Epithelial cell of esophagus (primary cell): ENCODE measurements at regions not wholly inside any gene's neighbourhood (a gene's known extent, or its start where the extent isn't known, plus 50 kb on each side); places are given as distances from the start of the nearest gene placed in this dataset.

ENCODE experiments used
- DNase-seq: peaks from one replicate; pipeline ENCODE4 v3.0.0; 2010; ENCODE audit warnings: low read depth
- H3K4me3 ChIP-seq: 2 replicates; pipeline ENCODE4 v1.5.1; 2011; ENCODE audit warnings: mild to moderate bottlenecking, low read length, control low read depth
- TF ChIP-seq, protein P1 (sequence below): IDR thresholded peaks from 2 replicates; pipeline ENCODE4 v1.5.1; 2011; ENCODE audit warnings: low read depth, mild to moderate bottlenecking, low read length, control low read depth, inconsistent platforms; ENCODE audit not compliant: insufficient read depth; ENCODE audit errors: missing control alignments

DNA sequence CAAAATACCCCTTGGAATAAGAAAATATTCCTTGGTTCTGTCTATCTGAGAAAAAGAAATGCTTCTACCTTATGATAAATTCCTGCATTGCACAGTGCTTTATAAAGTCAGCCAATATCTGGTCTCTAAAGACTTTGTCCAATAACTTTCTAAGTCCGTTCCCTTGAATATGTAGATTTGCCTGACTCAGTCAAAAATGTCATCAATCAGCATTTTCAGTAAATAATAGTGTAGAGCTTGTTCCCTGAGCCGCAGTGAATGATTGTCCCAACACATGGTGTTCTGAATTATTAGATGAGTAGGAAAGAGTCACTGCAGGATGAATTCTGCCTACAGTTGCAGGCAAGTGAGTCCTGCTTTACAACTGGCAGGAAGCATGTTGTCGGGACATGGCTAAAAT lies 316.8 kb upstream of the RBMS1 start:
- H3K4me3 ChIP-seq = no peak overlapping the region
- TF ChIP-seq, protein P1, sequence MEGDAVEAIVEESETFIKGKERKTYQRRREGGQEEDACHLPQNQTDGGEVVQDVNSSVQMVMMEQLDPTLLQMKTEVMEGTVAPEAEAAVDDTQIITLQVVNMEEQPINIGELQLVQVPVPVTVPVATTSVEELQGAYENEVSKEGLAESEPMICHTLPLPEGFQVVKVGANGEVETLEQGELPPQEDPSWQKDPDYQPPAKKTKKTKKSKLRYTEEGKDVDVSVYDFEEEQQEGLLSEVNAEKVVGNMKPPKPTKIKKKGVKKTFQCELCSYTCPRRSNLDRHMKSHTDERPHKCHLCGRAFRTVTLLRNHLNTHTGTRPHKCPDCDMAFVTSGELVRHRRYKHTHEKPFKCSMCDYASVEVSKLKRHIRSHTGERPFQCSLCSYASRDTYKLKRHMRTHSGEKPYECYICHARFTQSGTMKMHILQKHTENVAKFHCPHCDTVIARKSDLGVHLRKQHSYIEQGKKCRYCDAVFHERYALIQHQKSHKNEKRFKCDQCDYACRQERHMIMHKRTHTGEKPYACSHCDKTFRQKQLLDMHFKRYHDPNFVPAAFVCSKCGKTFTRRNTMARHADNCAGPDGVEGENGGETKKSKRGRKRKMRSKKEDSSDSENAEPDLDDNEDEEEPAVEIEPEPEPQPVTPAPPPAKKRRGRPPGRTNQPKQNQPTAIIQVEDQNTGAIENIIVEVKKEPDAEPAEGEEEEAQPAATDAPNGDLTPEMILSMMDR = no peak
- no peak for DNase-seq

GRCh38 chr2:160812830-160813505 lies 319.4 kb upstream of the RBMS1 start:
- TF ChIP-seq, protein P1 = no peak
- peak; percentile 10 for DNase-seq
- no peak overlapping the region for H3K4me3 ChIP-seq

DNA sequence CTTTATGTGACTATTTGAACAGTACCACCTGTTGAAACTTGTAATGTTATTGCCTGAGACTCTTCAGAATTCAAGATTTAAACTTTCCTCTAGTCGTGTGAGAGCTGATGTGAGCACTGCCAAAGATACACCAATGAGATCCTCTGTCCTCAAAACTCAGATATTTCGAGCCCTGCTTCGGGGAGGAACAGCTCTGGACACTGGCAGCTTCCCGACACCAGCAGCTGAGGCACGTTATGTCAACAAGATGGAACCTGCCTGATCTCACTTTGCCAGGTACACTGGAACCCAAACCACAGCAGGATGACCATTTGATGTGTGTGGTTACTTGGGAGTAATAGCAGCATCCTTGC lies 319.9 kb upstream of the RBMS1 start:
- TF ChIP-seq, protein P1 = no peak
- DNase-seq = peak; percentile 39
- H3K4me3 ChIP-seq = no peak overlapping the region

DNA sequence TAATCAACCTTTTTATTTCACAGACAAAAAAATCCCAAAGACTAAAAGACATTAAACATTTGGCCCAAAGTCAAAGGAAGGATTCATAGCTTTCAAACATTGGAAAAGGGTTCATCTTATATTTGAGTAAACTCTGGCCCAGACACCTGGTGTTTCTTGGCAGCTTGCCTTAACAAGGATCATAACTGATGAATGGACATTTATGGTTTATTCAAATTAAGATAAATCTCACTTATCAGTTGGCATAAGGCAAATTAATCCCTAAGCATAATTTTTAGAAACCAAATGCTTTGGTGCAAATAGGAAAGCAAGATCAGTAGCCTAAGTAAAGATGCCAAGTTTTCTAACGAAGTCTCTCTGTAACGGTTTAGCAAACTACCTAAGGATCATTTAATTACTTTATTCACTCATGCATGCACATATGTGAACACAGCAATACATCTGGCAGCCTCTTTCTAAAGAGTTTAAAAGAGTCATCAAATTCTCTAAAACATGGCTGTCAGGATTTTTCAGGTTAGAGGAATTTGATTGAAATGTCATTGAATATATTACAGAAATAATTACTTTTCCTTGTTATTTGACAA lies 323.4 kb upstream of the RBMS1 start:
- H3K4me3 ChIP-seq = no peak overlapping the region
- TF ChIP-seq, protein P1 = no peak
- no peak for DNase-seq

DNA sequence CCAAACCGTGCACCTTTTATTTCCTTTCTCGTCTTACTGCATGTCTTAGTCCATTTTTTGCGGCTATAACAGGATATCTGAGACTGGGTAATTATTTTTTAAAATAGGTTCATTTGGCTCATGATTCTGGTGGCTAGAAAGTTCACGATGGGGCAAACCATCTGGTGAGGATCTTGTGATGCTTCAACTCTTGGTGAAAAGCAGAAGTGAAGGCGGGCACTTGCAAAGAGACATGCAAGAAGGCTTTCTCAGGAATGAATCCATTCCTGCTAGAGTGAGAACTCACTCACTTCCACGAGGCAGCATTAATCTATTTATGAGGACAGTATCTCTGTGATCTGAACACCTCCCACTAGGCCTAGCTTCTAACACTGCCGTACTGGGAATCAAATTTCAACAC lies 327.1 kb upstream of the RBMS1 start:
- DNase-seq = no peak
- H3K4me3 ChIP-seq = no peak overlapping the region
- TF ChIP-seq, protein P1 = no peak

DNA sequence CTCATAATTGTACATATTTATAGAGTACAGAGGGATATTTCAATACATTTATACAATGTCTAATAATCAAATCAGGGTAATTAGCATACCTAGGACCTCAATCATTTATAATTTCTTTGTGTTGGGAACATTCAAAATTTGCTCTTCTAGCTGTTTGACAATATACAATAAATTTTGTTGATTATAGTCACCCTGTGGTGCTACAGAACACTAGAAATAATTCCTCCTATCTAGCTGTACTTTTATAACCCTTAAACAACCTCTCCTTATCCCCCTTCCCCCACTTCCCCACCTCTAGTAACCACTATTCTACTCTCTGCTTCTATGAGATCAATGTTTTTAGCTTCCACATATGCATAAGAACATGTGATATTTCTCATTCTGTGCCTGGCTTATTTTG lies 328.4 kb upstream of the RBMS1 start:
- no peak for DNase-seq
- TF ChIP-seq, protein P1 = no peak
- no peak overlapping the region for H3K4me3 ChIP-seq

DNA sequence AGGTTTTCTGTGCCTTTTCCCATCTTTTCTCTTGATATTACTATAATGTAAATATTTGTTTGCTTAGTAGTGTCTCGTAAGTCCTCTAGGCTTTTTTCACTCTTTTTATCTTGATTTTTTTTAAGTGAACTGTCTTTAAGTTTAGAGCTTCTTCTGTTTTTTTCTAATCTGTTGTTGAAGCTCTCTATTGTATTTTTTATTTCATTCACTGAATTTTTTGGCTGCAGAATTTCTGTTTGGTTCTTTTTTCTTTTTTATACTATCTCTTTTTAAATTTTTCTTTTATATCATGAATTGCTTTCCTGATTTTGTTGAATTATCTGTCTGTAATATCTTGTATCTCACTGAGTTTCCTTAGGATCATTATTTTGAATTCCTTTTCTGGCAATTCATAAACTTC lies 331.8 kb upstream of the RBMS1 start:
- DNase-seq = no peak
- TF ChIP-seq, protein P1 = no peak
- H3K4me3 ChIP-seq = no peak overlapping the region
